Neural cell (in vitro differentiated cells): ENCODE measurements at regions not wholly inside any gene's neighbourhood (a gene's known extent, or its start where the extent isn't known, plus 50 kb on each side); places are given as distances from the start of the nearest gene placed in this dataset.

ENCODE experiments used
- EP300 ChIP-seq: fragments of 450-650 bp; conservative IDR thresholded peaks from 2 replicates; pipeline ENCODE4 v1.6.1; 2014; ENCODE audit warnings: antibody characterized with exemption, mild to moderate bottlenecking, moderate library complexity; ENCODE audit not compliant: poor library complexity, severe bottlenecking
- EZH2 ChIP-seq: fragments of 200-600, 300-800 bp; shearing (Covaris generic), sonication (generic); IDR thresholded peaks from 2 replicates; pipeline ENCODE4 v1.6.1; 2014; ENCODE audit warnings: antibody characterized with exemption, low read length, borderline replicate concordance, mild to moderate bottlenecking; ENCODE audit not compliant: insufficient read depth, poor library complexity, severe bottlenecking
- MXI1 ChIP-seq: fragments of 450-650 bp; conservative IDR thresholded peaks from 2 replicates; pipeline ENCODE4 v1.6.1; 2014; ENCODE audit warnings: antibody characterized with exemption, mild to moderate bottlenecking; ENCODE audit not compliant: poor library complexity, severe bottlenecking
- POLR2AphosphoS5 ChIP-seq: IDR thresholded peaks from 2 replicates; pipeline ENCODE4 v1.6.1; 2012
- RAD21 ChIP-seq: fragments of 450-650 bp; conservative IDR thresholded peaks from 2 replicates; pipeline ENCODE4 v1.6.1; 2014; ENCODE audit warnings: antibody characterized with exemption, mild to moderate bottlenecking, moderate library complexity
- REST ChIP-seq: IDR thresholded peaks from 2 replicates; pipeline ENCODE4 v1.6.1; 2012; ENCODE audit warnings: borderline replicate concordance
- SMC3 ChIP-seq: fragments of 450-650 bp; conservative IDR thresholded peaks from 2 replicates; pipeline ENCODE4 v1.6.1; 2014; ENCODE audit warnings: antibody characterized with exemption, mild to moderate bottlenecking, moderate library complexity; ENCODE audit not compliant: poor library complexity
- TAF1 ChIP-seq: IDR thresholded peaks from 2 replicates; pipeline ENCODE4 v1.6.1; 2012; ENCODE audit warnings: low read depth
- TF ChIP-seq, protein P1 (sequence below): fragments of 450-650 bp; IDR thresholded peaks from 2 replicates; pipeline ENCODE4 v1.5.1; 2014; ENCODE audit warnings: antibody characterized with exemption, mild to moderate bottlenecking, moderate library complexity; ENCODE audit not compliant: poor library complexity, severe bottlenecking

GRCh38 chr16:49944221-49944620 is 80.8 kb upstream of the CNEP1R1 start:
- no peak for TF ChIP-seq RAD21
- TF ChIP-seq, protein P1, sequence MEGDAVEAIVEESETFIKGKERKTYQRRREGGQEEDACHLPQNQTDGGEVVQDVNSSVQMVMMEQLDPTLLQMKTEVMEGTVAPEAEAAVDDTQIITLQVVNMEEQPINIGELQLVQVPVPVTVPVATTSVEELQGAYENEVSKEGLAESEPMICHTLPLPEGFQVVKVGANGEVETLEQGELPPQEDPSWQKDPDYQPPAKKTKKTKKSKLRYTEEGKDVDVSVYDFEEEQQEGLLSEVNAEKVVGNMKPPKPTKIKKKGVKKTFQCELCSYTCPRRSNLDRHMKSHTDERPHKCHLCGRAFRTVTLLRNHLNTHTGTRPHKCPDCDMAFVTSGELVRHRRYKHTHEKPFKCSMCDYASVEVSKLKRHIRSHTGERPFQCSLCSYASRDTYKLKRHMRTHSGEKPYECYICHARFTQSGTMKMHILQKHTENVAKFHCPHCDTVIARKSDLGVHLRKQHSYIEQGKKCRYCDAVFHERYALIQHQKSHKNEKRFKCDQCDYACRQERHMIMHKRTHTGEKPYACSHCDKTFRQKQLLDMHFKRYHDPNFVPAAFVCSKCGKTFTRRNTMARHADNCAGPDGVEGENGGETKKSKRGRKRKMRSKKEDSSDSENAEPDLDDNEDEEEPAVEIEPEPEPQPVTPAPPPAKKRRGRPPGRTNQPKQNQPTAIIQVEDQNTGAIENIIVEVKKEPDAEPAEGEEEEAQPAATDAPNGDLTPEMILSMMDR, result no peak
- no peak for TF ChIP-seq MXI1
- TF ChIP-seq EZH2, result no peak
- no peak for TF ChIP-seq REST
- no peak for TF ChIP-seq SMC3
- no peak for TF ChIP-seq POLR2AphosphoS5
- no peak for TF ChIP-seq EP300
- TF ChIP-seq TAF1, result no peak
